GM21447 (cell line): ENCODE measurements at regions not wholly inside any gene's neighbourhood (a gene's known extent, or its start where the extent isn't known, plus 50 kb on each side); places are given as distances from the start of the nearest gene placed in this dataset.

Source experiments
- ATAC-seq: cut with Tn5 transposase; IDR thresholded peaks from one replicate; pipeline ENCODE4 v1.9.1; 2021; ENCODE audit not compliant: unreplicated experiment

DNA sequence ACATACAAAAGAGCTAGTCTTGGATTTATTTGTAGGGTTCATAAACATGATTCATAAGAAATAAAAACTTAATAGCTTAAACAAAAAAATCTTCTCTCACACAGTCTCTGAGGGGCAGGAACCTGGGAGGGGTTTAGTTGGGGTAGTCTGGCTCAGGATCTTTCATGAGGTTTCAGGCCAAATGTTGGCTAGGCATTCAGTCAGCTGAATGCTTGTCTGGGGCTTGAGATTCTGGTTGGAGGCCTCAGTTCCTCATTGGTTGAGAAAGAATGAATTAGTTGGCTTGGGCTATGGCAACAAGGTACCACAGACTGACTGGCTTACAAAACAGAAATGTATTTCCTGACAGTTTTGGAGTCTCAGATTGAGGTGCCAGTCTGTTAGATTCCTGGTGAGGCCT is 74.3 kb downstream of the ANKRD7 start:
- no peak for ATAC-seq

DNA sequence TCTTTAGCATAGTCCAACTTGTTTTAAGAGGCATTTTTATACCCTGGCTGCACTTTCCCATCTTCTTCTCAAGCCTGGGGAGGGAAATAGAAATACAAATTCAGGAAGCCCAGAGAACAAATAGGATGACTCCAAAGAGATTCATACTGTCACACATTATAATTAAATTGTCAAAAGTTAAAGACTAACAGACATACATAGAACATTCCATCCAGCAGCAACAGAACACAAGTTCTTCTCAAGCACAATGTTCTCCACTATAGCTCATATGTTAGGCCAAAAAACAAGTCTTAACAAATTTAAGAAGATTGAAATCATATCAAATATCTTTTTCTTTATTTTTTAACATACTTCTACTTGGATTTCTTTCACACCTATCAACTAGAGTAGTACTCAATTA is 75.7 kb downstream of the ANKRD7 start:
- ATAC-seq: no peak

DNA sequence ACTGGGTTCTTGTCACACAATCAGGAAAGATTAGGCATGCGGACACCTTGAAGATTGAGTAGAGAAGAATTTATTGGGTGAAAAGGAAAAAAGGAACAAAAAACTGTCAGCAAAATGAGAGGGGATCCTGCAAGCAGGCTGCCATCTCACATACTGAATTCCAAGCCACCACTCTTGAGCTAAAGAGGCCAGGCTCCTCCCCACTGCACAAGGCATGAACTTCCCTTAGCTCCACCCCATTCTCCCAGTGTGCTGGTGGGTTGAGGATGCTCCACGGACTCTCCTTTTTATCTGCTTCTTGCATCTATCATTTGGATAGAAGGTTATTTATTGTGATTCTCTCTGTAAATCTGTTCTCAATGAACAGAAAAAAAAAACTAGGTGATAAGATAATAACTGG is 79.6 kb downstream of the ANKRD7 start:
- ATAC-seq: no peak

DNA sequence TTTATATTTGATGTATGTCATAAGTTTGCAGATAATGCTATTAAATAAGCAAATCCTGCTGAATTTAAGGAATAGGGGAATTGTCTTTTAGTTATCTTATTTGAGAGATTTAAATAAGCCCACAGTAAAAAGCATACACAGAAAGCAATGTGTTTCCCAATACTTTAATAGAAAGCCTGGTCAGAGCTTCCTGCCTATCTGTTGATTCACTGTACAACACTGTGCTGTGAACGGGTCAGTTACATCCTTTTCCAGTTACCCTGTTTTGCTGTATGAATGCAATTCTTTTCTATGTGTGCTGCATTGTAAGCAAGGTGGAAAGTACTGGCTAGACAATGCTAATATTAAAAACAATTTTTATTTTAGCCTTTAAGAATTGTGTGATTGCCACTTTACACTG is 81.2 kb downstream of the ANKRD7 start:
- no peak for ATAC-seq

DNA sequence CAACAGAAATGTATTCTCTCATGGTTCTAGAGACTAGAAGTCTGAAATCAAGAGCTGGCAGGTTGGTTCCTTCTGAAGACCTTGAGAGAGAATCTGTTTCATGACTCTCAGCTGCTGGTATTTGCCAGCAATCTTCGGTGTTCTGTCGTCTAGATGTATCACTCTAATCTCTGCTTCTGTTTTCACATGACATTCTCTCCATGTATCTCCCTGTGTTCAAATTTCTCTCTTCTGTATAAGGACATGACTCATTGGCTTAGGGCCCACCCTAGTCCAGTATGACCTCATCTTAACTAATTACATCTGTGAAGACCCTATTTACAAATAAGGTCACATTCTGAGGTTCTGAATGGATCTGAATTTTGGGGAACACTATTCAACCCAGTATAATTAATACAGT is 82.3 kb downstream of the ANKRD7 start:
- ATAC-seq: no peak

GRCh38 chr7:118311121-118311836 is 86.8 kb downstream of the ANKRD7 start:
- peak; percentile 77 for ATAC-seq

DNA sequence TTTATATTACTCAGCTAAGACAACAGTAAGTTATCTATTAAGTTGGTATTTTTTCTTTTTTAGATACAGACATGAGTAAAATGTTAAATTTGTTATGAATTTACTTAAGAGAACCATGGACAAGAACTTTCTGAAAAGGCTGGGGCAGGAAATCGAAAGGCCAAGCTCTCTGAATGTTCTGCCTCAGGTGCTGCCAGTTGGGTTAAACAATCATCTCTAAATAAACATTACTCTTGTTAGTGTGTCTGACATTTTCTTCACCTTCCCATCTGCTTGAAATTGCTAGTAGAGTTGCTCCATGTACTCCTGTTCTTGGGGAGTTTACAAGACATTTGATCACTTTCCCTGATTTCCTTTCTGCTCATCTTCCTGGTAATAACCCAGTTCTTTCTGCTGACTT is 87.5 kb downstream of the ANKRD7 start:
- ATAC-seq: peak; percentile 48

DNA sequence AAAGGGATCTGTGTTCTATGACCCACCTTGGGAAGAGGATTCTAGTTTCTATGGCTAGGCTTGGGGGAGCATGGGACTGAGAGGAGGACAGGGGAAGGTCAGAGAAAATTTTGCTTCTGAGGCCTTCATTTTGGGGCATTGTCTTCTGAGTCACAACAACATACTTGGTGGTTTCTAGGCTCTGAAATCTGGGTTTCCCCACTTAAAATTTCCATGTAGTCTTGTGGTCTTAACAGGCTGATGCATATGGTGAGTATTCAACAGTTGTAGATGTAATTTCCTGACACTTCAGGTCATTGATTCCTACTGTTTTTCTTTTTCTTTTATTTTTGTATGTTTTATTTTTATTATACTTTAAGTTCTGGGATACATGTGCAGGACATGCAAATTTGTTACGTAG is 88.5 kb downstream of the ANKRD7 start:
- ATAC-seq: peak; percentile 50

DNA sequence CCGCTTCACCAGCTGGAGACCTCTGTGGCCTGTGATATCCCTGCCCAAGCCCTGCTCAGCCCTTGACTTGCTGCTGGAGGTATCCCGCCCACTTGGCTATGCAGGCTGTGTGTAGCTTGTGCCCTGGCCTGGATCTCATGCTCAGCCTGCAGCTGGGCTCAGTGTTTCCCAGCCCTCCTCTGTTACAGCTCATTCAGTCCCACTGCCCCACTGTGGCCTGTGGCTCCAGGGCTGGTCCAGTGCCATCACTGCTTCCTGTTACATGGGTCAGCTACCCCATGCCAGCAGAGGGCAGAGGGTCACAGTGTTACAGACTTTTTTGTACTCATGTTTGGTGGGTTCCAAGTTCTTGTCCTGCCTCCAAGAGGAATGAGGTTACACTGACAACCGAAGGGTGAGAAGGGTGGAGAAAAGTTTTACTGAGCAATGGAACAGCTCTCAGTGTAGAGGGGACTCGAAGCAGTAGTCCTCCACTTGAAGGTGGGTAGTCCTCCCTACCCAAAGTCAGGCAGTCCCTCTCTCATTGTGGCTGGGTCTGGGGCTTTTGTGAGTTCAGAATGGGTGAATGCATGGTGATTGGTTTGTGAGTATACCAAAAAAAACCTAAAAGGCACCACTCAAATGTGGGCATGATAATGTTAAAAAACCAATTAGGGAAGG is 100.4 kb downstream of the ANKRD7 start:
- no peak for ATAC-seq

DNA sequence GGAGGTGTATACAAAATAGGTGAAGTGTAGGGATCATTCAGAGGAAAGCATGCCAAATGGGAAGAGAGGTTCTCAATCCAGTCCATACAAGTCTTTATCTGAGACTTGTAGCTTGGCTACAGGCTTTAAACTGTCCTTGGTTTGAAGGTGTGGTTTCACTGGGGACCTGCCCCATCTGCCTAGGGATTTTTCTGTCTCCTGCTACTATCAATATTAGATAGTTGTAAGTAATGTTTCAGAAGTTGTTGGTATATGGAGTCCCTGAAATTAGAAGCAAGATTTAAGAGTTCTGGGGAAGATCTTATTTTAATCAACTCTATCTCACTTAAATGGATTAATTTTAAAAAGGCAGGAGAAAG is 100.9 kb downstream of the ANKRD7 start:
- no peak for ATAC-seq

DNA sequence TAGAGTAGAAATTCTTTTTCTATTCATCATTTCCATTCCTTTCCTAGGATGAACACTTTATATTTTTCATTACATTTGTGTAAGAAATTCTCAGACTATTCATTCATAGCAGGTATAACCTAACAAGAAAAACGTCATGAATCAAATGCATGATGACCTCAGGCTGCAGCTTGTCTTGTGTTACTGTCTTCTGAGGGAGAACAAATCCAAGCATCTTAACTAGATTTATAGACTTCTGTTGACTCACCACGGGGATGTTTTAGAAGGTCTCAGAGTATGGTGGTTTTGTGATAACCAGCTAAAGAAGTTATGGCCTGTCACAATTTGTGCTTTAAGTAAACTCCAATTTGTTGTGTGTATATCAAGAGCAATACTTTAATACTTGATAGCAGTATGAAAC is 102.7 kb downstream of the ANKRD7 start:
- ATAC-seq: no peak

DNA sequence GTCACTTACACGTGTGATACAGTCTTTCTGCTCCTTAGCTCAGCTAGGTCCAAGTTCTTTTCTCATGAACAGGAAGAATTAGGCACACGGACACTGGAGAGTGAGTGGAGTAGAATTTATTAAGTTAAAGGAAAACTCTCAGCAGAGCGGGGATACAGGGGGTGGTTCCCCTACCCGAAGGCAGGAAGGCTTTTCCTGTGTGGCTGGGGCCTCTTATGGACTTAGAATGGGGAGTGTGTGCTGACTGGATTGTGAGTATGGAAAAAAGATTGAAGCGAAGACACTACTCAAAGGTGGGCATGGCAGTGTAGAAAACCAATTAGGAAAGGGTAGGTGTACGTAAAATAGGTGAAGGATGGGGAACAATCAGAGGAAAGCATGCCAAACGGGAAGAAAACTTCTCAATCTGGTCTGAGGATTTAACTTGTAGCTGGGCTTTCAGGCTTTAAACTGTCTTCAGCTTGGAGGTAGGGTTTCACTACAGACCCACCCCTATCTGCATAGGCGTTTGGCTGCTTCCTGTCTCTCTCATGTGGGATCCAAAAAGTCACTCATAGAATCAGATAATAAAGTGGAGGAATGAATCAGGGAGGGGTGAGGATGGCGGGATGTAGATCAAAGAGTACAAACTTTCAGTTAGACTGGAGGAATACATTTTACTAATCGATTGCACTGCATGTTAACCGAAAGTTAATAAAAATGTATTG is 104.2 kb downstream of the ANKRD7 start:
- no peak for ATAC-seq

DNA sequence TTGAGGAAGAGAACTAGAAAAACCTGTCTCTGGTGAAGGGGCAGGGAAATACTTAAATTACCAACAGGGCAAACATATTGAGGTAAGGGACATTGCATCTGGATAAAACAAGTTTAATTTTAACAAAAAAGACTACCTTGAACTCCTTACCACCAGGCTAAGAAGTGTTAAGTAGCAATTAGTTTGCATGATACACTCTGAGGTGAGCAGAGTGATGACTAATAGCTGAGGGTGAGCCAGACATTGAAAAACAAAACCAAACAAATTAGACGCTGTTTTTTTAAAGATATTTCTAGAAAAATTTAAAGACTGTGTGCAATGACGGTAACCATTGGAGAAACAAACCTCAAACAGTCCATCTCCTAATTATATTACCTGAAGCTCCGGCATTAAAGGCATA is 105.9 kb downstream of the ANKRD7 start:
- ATAC-seq: no peak

DNA sequence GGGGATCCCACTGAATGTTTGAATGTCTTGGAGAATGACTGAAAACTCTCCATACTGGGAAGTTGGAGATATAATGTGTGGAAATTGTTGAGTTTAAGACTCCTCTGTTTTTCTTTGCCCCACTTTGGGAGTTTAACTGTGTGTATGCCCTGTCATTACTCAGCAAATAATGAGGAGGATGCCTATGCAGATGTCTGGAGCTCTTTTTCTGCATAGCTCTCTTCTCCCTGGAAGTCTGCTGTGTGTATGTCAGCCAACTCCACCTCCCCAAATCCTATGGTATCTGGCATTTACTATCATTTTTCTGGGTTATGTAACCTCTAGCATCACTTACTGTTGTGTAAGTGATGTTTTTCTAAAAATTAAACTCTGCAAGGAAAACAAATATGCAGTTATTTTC is 122.2 kb downstream of the ANKRD7 start:
- no peak for ATAC-seq

DNA sequence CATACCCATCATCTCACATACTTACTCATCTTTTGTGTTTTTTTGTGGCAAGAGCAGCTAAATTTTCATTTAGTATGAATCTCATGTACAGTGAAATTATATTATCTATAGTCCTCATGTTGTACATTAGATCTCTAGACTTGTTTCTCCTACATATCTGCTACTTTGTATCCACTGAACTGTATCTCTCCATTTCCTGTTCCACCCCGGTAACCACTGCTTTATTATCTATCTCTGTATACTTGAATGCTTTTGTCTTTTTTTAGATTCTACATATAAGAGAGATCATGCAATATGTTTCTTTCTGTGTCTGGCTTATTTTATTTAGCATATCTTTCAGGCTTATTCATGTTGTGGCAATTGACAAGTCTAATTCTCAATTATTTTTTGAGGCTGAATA is 125.1 kb downstream of the ANKRD7 start:
- ATAC-seq: no peak

- no peak for ATAC-seq
These were observed 125.8 kb downstream of the ANKRD7 start for GRCh38 chr7:118350260-118350659.

DNA sequence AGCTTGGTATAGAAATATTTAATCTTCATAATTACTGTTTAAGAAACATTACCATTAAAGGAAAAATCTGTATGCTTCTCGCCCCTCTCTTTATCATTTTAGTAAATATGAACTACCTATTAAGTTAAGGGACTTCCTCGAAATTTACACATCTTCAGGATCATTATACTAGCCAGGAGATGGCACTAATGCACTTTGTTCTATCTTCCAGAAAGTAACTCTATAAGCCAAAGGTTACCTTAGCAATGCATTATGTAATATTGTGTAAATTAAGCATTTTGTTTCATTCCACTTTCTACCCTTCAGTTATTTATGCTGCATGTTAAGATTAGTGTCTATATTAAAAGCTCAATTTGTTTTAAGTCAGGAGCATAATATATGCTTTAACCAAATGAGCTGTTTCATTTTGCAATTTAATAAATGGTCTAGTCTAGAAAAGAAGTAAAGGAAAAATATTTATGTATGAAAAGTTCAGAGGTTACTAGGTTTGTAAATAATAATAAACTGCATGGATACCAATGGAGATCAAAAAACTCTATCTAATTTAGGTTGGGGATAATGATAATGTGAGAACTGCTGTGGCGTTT is 128.5 kb downstream of the ANKRD7 start:
- no peak for ATAC-seq

DNA sequence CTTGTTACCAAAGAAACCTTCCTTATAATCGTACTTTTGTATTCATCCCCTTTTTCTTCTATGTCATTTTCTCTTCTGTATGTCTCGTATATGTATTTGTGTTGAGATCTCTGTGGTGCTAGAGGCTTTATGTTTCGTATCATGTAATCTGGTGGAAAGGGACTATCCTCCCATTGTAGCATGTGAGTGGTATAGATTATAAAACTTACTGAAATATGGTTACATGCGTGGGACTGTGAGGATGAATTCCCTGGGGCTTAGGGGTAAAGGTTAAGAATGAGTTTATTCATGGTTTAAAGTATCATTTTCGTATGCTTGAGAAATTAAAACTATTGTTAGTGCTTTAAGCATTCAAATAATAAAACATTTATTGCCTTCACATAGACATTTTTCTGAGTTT is 141.9 kb downstream of the ANKRD7 start:
- no peak for ATAC-seq

- ATAC-seq: no peak
These were observed 144.5 kb downstream of the ANKRD7 start for GRCh38 chr7:118368958-118369357.

DNA sequence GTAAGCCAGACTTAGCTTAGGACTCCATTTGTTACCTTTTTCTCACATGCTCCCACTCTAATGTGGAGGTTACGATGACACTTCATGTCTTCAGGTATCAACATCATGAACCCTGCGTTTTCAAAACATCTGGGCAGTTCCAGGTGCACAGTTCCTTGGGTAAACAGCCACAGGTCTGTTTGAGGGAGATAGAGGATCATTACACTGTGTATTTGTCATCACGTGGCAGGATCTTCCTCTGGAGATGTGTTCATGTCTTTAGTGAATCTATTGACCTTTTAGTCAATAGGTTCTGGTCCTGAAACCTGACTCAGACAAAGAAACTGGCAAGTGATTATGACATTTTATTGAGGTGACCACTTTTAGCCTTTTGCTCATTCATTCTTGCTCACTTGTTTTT is 145.5 kb downstream of the ANKRD7 start:
- ATAC-seq: no peak

- ATAC-seq: no peak
These were observed 148.0 kb downstream of the ANKRD7 start for GRCh38 chr7:118372530-118372929.

GRCh38 chr7:118389629-118390028 is 165.1 kb downstream of the ANKRD7 start:
- ATAC-seq: no peak
